ENCODE measurements at regions not wholly inside any gene's neighbourhood (a gene's known extent, or its start where the extent isn't known, plus 50 kb on each side); places are given as distances from the start of the nearest gene placed in this dataset.

DNA sequence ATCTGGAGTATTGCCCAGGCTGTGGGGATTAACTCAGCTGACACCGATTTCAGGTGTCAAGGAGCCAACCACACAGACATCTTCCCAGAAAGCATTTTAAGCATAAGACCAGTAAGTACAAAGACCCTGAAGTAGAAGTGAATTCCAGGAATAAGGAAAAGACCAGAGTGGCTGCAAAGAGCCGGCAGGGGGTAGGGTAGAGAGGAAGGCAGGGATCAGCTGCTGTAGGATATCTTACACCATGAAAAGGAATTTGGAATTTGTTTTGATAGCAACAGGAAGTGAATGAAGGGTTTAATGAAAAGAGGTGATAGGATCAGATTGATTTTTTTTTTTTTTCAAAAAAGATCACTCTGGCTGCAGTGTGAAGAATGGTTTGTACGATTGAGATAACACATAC is 113.6 kb upstream of the PPARGC1A start:
- TF ChIP-seq, protein P1, sequence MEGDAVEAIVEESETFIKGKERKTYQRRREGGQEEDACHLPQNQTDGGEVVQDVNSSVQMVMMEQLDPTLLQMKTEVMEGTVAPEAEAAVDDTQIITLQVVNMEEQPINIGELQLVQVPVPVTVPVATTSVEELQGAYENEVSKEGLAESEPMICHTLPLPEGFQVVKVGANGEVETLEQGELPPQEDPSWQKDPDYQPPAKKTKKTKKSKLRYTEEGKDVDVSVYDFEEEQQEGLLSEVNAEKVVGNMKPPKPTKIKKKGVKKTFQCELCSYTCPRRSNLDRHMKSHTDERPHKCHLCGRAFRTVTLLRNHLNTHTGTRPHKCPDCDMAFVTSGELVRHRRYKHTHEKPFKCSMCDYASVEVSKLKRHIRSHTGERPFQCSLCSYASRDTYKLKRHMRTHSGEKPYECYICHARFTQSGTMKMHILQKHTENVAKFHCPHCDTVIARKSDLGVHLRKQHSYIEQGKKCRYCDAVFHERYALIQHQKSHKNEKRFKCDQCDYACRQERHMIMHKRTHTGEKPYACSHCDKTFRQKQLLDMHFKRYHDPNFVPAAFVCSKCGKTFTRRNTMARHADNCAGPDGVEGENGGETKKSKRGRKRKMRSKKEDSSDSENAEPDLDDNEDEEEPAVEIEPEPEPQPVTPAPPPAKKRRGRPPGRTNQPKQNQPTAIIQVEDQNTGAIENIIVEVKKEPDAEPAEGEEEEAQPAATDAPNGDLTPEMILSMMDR (conservative IDR thresholded peaks at IDR 0.05): no peak
- TF ChIP-seq ZFX (IDR thresholded peaks at IDR 0.05): no peak
